Right lobe of liver (tissue), 6 donors: ENCODE measurements at regions not wholly inside any gene's neighbourhood (a gene's known extent, or its start where the extent isn't known, plus 50 kb on each side); places are given as distances from the start of the nearest gene placed in this dataset.
A peak's percentile ranks its signal among the peaks of the same experiment; 100 is the strongest.

Source experiments
- ATAC-seq, 4 donors: fragments of 200-7000 bp; cut with Tn5 transposase; one replicate each; pipeline ENCODE4 v1.9.1; 2020; ENCODE audit warnings: mild to moderate bottlenecking in 4 of 4, moderate library complexity in 4 of 4
- DNase-seq, 3 donors: peaks; one replicate each; pipeline ENCODE4 v3.0.0-alpha.2; 2020
- H3K27ac ChIP-seq, 3 donors: fragments of 200-600 bp; one replicate each; pipeline ENCODE4 v1.8.0; 2022
- H3K27me3 ChIP-seq, 2 donors: fragments of 200-600 bp; one replicate each; pipeline ENCODE4 v1.8.0; 2022
- H3K36me3 ChIP-seq, 4 donors: fragments of 200-600 bp; sonication (generic) in 1 of 4; one replicate each; pipeline versions ENCODE4 v1.5.1 to v1.8.0; 2017 to 2022; ENCODE audit warnings: control low read depth in 1 of 4
- H3K4me1 ChIP-seq, 4 donors: fragments of 200-600 bp; sonication (generic) in 1 of 4; one replicate each; pipeline versions ENCODE4 v1.5.1 to v1.8.0; 2017 to 2022; ENCODE audit warnings: control low read depth in 1 of 4
- H3K4me3 ChIP-seq, 3 donors: fragments of 200-600 bp; one replicate each; pipeline ENCODE4 v1.8.0; 2022
- H3K9me3 ChIP-seq, 4 donors: fragments of 200-600 bp; sonication (generic) in 1 of 4; one replicate each; pipeline versions ENCODE4 v1.5.1 to v1.8.0; 2017 to 2022; ENCODE audit warnings: control low read depth in 1 of 4
- POLR2A ChIP-seq: fragments of 450-650 bp; IDR thresholded peaks from one replicate; pipeline ENCODE4 v1.6.1; 2017; ENCODE audit warnings: antibody characterized with exemption, mild to moderate bottlenecking
- WGBS: methylation state at CpG from one replicate; pipeline ENCODE4 v1.1.6; 2018; ENCODE audit warnings: low coverage, low lambda C conversion rate; ENCODE audit not compliant: insufficient coverage; ENCODE audit errors: missing lambda C conversion rate; 5-methylcytosine and 5-hydroxymethylcytosine counted together
- intact Hi-C, 2 donors: fragments of 100-400 bp; cut with DNase I; formaldehyde crosslinking; loops; one replicate each; pipeline versions ENCODE4 v1.11.2 to v1.14.1; 2022
- TF ChIP-seq, protein P1 (sequence below), 4 donors: fragments of 200-600 bp in 3 of 4; fragments of 450-650 bp in 1 of 4; IDR thresholded peaks; one replicate each; pipeline versions ENCODE4 v1.5.1 to v1.8.0; 2016 to 2022; ENCODE audit warnings: antibody characterized with exemption in 4 of 4, mild to moderate bottlenecking in 2 of 4
- donor health status: DM: no; HTN: yes; CAD: no.
- donor health status: DM: no; HTN: no; CAD: no.
- donor health status: DM: no; HTN: no; CAD: no.
- donor health status: DM: no; HTN: yes; CAD: no.
- donor health status: DM: no; HTN: yes; CAD: no.

DNA sequence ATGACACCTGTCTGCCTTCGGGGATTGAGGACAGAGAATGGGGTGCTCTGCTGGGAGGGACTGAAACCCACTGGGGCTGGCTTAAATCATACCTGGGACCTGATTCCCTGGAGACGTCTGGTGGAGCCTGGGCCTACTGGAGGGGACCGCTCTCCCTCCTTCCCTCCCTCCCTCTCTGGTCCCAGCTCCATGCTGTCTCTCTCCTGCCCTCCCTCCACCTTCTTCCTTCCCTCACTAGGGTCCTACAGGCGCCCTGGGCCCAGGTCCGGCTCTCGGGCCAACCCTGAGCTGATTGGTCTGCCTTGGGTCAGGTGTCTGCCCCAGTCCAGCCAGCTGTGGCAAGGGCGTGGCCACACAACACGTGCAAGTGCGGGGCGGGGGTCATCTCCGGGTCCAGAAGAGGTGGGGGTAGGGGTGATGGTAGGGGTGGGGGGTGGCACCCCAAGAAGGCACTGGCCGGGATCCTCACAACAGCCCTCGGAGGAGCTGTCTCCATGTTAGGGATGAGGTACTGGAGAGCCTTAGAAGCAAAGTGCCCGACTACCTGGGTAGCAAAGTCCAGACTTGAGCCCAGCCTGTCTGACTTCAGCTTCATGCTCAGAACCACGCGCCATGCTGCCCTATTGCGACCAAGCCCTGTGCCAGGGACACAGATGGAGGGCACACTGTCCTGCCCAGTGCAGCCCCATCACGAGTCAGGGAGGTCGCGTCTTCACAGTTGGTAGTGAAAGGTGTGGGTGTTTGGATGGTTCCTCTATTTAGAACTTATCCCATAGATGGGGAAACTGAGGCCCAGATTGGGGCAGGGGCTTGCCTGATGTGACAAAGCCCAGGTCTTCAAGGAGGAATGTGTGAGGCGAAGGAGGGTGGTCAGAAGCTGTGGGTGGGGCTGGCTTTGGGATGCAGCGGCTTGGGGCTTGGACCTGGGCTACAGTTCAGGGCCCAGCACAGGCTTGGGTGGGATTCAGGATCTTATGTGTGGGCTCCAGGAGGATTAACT is 574.1 kb downstream of the PTPRU start:
- peak in 1 of 3 donors; percentile 41 for DNase-seq
- H3K27ac ChIP-seq: no peak overlapping the region
- H3K27me3 ChIP-seq: no peaks in the 10 kb centered on the region
- no peaks in the 10 kb centered on the region for H3K9me3 ChIP-seq
- no peak for TF ChIP-seq POLR2A
- TF ChIP-seq, protein P1, sequence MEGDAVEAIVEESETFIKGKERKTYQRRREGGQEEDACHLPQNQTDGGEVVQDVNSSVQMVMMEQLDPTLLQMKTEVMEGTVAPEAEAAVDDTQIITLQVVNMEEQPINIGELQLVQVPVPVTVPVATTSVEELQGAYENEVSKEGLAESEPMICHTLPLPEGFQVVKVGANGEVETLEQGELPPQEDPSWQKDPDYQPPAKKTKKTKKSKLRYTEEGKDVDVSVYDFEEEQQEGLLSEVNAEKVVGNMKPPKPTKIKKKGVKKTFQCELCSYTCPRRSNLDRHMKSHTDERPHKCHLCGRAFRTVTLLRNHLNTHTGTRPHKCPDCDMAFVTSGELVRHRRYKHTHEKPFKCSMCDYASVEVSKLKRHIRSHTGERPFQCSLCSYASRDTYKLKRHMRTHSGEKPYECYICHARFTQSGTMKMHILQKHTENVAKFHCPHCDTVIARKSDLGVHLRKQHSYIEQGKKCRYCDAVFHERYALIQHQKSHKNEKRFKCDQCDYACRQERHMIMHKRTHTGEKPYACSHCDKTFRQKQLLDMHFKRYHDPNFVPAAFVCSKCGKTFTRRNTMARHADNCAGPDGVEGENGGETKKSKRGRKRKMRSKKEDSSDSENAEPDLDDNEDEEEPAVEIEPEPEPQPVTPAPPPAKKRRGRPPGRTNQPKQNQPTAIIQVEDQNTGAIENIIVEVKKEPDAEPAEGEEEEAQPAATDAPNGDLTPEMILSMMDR (IDR thresholded peaks at IDR 0.05): no peak
- H3K4me3 ChIP-seq: no peak overlapping the region
- H3K36me3 ChIP-seq: no peaks in the 10 kb centered on the region
- intact Hi-C loops: no loop called here
- ATAC-seq: peak in 1 of 4 donors; percentile 29
- no peaks in the 10 kb centered on the region for H3K4me1 ChIP-seq
- 73% methylated on average over 3 of the region's 22 CpGs for whole genome bisulfite sequencing

DNA sequence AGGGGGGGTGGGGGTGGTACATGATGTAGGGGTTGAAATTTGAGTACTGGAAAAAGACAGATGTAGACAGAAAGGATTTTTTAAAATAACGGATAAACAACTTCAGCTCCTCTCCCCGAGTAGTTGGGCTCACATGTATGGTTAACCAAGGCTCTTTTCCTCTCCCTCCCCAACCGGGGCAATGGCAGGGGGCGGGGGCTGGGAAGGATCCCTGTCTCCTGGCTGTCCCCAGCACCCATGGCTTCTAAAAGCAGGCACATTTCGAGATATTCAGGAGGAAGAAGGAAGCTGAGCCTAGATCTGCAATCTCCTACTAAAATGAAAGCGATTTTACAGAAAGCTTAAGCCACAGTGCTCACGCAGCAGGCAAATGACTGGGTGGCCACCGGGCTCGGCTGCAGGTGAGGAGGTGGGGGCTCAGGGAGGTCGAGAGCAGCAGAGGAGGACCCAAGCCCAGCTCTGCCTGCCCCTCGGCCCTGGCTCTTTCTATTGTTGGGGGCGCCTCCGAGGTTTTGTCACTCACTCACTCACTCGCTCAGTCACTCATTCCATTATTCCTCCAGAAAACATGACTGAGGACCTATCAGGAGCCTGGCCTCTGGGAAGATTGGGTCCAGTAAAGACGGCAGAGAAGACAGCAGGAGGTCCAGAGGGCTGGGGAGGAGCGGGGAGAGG is 573.3 kb downstream of the PTPRU start:
- DNase-seq (peak in 1 of 3 donors; percentile 24), ATAC-seq (no peak)
- Histone ChIP-seq H3K9me3 (no peaks in the 10 kb centered on the region), H3K27me3 (no peaks in the 10 kb centered on the region), H3K4me1 (no peaks in the 10 kb centered on the region), H3K27ac (no peak overlapping the region), H3K36me3 (no peaks in the 10 kb centered on the region), H3K4me3 (no peak overlapping the region)
- WGBS: 51% methylated on average over 8 of the region's 16 CpGs
- intact Hi-C loops: loop anchor here in 1 of 2 donors (10.0 kb wide), 1 partner anchor 885 kb away; no protein-coding TSS in a partner anchor
- no peak for TF ChIP-seq POLR2A
- TF ChIP-seq, protein P1 (IDR thresholded peaks at IDR 0.05): no peak

DNA sequence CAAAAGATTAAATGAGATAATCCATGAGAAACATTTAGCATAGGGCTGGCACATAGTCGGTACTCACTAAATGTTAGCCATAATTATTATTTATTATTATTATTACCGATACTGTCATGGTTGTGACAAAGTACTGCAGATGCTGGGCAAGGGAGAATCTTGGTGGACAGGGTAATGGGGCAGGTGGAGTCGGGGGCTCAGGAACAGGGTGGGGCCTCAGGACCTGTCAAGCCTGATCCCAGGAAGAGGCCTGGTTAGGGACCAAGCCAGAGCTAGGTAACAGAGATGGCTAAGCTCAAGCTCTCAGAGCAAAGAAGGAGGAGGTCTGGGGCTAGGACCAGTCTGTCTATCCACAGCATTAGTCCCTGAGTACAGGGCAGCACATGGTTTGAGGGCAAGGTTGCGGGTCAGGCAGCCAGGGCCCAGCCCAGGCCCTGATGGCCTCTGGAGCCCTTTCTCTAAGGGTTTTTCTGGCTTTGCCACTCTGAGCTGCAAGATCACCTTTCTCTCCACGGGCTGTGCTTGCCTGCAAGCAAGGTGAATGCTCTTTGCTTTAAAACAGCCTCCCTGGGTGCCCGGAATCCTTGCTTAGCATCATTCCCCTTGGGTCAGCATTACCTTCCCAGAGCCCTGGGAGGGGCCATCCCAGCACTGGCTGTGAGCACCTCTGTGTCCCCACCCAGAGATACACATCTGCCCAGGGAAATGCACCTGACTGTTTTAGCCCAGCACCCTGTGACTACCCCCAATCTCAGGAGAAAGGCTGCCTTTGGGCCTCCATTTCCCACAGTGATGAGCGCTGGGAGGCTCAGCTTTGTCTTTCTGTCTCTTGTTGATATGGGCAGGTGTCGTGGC is 572.0 kb downstream of the PTPRU start:
- 73% methylated on average over 5 of the region's 8 CpGs for whole genome bisulfite sequencing

More for the DNA sequence above, 572.0 kb downstream of the PTPRU start:
- Histone ChIP-seq H3K9me3 (no peaks in the 10 kb centered on the region), H3K36me3 (no peaks in the 10 kb centered on the region), H3K27ac (no peak overlapping the region), H3K27me3 (no peaks in the 10 kb centered on the region), H3K4me1 (no peaks in the 10 kb centered on the region), H3K4me3 (no peak overlapping the region)
- peak in 1 of 3 donors; percentile 10 for DNase-seq
- intact Hi-C loops: loop anchor here in 1 of 2 donors (10.0 kb wide), 1 partner anchor 886 kb away; no protein-coding TSS in a partner anchor
- TF ChIP-seq, protein P1 (IDR thresholded peaks at IDR 0.05): no peak
- no peak for TF ChIP-seq POLR2A
- no peak for ATAC-seq
